ENCODE measurements at regions not wholly inside any gene's neighbourhood (a gene's known extent, or its start where the extent isn't known, plus 50 kb on each side); places are given as distances from the start of the nearest gene placed in this dataset.

DNA sequence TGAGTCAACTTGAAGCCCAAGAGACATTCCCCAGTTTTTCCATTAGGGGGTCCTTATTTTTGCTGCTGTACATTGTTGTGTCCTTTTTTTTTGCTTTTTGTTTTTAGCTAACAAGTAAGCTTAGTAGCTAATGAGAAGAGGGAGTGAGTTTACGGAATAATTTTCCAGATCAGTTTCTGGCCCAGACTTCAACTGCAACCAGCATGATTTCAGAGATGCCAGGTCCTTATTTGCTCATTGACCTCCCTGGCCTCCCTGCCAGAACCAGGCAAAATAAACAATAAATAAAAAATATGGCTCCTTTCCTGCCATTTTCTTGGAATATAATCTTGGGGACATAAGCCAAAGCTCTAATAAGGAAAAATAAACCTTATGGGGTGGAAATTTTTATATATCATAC, 185.9 kb downstream of the FAT3 start:
- TF ChIP-seq, protein P1, sequence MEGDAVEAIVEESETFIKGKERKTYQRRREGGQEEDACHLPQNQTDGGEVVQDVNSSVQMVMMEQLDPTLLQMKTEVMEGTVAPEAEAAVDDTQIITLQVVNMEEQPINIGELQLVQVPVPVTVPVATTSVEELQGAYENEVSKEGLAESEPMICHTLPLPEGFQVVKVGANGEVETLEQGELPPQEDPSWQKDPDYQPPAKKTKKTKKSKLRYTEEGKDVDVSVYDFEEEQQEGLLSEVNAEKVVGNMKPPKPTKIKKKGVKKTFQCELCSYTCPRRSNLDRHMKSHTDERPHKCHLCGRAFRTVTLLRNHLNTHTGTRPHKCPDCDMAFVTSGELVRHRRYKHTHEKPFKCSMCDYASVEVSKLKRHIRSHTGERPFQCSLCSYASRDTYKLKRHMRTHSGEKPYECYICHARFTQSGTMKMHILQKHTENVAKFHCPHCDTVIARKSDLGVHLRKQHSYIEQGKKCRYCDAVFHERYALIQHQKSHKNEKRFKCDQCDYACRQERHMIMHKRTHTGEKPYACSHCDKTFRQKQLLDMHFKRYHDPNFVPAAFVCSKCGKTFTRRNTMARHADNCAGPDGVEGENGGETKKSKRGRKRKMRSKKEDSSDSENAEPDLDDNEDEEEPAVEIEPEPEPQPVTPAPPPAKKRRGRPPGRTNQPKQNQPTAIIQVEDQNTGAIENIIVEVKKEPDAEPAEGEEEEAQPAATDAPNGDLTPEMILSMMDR (IDR thresholded peaks at IDR 0.05), result no peak
- TF ChIP-seq POLR2A (IDR thresholded peaks at IDR 0.05), result no peak
